Stimulated activated CD4-positive, alpha-beta T cell treated with anti-CD3 and anti-CD28 coated beads, TNF-alpha, amount 100 ng/mL, for 1 hour (primary cell): ENCODE measurements at regions not wholly inside any gene's neighbourhood (a gene's known extent, or its start where the extent isn't known, plus 50 kb on each side); places are given as distances from the start of the nearest gene placed in this dataset.

Source experiments
- DNase-seq, 3 donors: peaks; one replicate each; pipeline ENCODE4 v3.0.0-alpha.2; 2020; ENCODE audit warnings: low read depth in 3 of 3, low spot score in 1 of 3

DNA sequence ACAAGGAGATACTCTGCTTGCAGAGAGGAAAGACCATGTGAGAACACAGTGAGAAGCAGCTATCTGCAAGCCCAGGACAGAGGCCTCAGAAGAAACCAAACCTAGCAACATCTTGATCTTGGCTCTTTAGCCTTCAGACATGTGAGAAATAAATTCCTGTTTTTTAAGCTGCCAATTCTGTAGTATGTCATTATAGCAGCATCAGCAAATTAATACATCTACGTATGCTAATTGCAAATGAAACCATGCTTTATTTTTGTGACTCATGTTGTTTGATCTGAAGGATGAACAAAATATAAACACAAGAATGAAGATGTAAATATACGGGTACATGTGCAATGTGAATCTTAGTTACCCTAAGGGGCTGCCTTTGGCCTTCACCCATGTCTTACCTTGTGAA, 714.4 kb upstream of the ARPP21 start:
- no peak for DNase-seq

DNA sequence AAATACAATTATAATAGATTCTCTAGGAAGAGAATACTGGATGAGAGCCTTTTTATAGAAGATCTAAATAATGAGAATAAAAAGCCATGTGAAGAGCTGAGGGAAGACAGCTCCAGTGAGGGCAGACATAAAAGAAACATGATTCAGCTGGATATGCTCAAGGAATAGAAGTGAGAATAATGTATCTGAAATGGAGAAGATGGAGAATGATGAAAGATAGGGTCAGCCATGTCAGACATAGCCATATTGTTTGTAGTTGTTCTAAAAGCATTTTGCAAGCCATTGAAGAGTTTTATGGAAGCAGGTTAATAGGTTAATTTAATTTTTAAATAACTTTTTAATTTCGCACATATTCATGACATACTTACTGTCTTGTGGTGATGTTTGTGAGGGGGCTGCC, 713.5 kb upstream of the ARPP21 start:
- DNase-seq: no peak

DNA sequence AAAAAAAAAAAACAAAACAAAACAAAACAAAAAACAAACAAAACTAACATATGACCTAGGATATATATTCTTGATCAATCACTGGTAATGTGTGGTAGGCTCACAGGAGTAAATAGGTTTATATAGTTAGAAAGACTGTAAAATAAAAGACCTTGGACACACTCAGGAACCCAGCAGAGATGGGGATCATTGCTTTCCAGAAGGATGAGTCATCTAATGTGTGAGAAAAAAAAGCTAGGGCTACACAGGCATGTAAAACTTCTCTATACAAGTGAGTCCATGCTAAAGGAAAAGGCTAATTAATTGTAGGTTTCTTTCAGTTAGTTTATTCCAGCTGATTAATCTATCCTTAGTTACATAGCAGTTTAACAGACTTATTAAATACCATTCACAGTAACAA, 710.3 kb upstream of the ARPP21 start:
- DNase-seq: no peak

DNA sequence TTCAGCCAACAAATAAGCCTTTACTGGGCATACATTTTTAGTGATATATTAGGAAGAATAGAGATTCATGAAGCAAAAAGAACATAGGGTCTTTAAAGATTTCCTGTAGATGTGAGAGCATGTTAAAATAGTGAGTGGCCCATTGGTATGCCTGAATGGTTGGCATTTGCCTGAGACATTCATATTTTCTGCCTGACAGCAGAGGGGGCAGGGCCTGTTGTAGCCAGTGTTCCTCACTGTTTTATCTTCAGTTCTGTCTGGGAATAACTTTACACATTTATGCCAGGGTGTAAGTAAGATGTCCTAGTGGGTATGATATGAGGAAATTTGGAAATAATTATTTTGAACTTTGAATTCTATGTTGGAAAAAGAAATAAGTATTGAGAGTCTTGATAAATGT, 704.7 kb upstream of the ARPP21 start:
- no peak for DNase-seq

DNA sequence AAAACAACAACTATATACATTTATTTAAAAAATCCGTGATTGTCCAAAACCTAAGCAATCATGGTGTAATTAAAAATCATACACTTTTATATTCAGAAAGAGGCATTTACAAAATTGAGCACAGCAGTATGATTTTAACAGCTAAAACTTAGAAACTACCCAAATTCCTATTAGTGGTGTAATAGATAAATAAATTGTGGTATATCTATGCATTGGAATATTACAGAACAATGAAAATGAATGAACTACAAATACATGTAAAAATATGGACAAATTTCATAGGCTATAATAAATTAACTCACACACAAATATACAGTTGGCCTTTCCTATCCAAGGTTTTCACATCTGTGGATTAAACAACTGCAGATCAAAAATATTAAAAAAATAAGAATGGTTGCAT, 700.5 kb upstream of the ARPP21 start:
- no peak for DNase-seq

DNA sequence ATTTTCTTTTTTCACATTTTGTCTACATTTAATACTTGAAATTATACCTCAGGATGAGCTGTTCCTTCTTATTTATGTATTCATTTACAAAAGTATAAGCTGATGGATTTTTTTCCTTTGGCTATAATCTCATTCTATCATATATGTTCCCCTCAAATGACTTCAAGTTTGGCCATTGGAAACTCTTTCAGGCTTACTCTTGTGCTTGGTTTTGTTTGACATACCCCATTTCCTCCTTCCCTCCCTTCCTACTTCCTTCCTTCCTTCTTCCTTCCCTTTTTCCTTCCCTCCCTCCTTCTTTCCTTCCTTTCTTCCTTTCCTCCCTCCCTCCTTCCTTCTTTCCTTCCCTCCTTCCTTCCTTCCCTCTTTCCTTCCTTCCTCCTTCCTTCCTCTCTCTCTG, 697.1 kb upstream of the ARPP21 start:
- no peak for DNase-seq

DNA sequence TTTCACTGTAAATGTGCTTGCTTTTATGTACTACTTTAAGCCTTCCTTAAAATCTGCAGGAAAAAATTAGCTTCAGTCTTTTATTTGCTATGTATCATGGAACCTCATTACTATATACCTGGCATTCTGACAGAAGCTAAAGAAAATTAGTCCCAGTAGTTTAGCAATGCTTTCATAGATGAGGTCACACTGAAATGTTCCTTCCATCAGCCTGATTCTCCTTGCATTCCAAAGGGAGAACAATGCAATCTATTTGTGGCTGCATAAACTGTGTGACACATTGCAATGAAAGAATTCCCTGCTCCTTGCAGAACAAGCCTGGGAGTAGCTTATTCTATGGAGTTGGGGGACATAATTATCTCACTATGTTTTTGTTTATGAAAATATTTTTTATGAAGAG, 691.5 kb upstream of the ARPP21 start:
- DNase-seq: no peak

DNA sequence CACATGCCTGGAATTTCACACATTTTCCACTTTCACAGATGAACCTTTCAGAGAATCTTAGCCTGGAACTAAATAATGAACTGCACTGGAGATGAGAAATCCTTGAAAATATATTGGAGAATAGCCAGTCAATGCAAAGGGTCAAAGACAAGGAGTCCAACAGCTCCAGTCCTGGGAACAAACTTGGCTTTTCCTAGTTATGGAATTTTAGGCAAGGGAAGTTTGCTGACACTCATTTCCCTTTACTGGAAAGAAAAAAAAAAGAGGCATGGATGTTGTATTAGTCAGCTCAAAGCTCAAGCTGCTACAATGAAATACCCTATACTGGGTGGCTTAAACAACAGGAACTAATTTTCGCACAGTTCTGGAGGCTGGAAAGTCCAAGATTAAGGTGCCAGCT, 690.8 kb upstream of the ARPP21 start:
- DNase-seq: no peak

DNA sequence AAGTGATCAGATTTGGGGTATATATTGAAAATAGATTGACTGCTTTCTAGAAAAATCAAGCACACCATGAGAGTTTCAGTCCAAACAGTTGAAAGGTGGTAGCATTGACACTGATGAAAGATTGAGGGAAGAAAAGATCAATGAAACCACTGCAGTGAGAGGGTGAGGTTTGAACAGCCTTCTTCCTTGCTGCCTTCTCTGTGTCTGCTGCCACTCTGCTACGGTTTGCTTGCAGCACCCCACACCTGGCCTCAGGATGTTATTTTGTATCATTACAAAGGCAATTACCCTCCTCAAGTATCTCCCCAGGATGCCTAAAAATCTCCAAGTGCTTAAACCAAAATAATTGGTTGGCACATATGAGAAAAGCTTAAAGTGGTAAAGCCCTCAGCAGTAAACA, 683.6 kb upstream of the ARPP21 start:
- DNase-seq: no peak

DNA sequence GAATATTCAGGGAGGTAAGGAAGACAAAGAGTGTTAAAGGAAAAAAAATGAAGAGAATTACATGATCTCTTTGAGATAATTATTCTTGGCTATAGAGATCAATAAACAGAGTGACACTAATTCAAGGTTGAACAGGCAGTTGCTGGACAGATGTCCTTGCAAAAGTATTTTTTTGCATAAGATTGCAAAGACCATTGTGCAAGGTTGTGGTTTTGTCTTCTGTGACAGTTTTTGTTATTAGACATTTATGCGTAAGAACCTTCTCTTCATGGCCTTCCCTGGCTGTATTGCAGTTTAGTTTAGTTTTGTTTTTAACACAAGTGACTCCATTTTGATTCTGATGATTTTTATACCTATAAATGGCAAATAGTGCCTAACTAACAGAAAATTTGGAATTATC, 682.8 kb upstream of the ARPP21 start:
- DNase-seq: no peak

DNA sequence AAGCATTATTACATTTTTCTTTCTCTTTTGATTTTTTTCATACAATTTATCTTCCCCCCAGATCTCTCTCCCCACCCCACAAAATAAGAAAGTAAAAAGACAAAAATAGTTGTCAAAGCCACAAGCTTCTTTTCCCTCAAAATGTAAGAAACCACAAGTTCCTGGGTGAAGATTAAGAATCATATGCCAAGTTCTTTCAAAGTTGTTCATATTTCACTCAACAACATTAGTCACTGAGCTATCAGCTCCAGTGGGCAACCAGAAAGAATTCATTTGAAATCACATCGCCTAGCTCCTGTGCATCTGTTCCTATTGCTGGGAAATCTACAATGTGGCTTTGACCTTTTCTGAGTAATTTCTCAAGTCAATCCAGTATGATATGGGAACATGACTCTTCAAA, 681.6 kb upstream of the ARPP21 start:
- DNase-seq: no peak

DNA sequence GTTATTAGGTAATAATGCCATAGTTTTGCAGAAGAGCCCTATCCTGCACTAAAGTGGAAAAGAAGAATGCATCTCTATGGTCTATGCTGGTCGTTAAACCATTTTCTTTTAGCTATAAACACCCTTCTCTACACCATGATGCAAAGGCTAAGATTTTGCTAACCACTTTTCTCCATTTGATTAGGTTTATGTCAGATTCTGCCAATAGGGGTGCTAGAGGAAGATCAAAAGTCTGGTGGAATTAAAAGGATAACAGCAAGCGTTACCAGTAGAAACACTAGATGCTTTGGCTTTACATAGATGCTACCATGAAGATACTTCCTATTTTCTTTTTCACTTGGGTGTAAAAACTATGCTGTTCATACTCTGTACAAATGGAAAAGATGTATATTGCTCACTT, 669.8 kb upstream of the ARPP21 start:
- no peak for DNase-seq

DNA sequence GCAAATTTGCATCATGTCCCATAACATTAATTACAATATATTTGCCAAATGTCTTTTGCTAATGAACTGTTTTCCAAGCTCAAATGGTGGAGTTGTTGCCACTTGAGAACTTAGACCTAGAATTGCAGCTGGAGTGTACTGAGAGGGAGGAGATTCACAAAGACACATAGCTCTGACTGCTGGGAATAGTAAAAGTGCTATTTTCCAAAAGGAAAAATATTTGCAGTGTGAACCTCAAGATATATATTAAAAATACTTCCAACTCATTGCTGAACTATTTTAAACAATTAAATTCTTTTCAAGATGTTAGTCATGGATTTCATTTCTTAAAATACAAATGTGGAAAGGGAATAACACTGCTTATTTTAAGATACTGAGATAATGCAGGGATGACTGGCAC, 666.8 kb upstream of the ARPP21 start:
- DNase-seq: no peak

DNA sequence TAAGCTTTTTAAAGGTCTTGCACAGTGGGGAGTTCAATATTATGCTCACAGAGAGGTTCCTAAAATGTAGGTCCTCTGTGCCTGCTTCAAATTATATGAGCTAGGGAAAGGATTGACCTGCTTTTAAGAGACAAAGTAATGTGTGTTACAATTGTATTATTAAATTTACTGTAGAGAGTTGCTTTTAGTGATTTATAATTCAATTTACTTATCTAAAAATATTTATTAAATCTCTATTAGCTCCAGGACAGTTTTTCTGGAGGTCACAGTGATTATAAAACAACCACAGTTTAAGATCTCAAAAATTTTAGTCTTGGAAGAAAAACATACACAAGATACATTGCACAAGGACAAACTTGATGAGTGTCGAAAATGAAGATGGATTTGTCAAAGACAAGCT, 665.7 kb upstream of the ARPP21 start:
- no peak for DNase-seq

DNA sequence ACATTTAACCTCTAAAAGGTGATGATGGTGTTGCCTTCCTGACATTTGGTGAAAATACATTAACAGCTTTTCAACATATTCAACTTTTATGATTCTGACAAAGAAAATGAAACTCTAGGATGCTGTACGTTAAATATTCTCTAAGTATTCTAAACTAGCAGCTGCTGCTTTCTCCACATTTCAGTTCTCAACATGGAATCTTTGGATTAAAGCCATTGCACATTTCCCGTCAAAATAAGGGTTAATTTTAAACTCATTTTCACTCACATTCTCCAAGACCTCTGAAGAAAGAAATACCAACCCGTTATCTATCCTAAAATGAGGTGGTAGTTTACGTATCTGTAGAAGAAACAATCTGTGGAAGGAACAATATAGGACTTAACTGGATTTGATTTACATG, 655.7 kb upstream of the ARPP21 start:
- no peak for DNase-seq

DNA sequence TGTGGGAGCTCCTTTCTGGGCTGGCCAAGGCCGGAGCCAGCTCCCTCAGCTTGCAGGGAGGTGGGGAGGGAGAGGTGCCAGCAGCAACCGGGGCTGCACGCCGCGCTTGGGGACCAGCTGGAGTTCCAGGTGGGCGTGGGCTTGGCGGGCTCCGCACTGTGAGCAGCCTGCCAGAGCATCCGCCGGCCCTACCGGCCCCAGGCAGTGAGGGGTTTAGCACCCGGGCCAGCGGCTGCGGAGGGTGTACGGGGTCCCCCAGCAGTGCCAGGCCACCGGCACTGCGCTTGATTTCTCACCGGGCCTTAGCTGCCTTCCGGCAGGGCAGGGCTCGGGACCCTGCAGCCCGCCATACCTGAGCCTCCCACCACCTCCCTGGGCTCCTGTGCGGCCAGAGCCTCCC, 651.0 kb upstream of the ARPP21 start:
- no peak for DNase-seq

DNA sequence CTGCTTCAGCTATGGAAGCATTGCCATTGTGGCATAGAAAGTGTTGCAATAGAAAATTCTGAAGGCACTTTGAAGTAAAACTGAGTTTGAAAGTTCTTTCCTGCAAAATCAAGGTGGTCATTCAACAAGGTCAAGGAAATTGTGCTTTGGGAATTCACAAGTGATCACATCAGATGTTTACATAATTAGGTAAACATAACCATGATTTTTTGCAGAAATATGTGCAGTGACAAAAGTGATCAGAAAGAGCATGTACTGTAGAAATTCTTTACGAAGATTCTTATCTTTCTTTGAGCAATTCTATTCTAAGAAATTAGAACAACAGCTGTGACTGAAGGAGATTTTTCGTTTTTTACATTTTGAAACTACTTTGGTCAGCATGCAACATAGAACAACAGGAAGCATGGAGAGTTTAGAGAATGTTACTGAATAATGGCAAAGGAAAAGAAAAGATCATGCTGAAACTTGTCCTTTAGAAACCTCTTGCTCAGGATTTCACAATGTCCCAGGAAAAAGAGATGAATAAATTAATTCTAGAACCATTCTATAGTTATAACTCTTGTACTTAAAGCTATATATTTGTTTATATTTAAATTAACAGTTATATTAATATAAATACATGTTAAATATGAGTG, 643.4 kb upstream of the ARPP21 start:
- DNase-seq: no peak

DNA sequence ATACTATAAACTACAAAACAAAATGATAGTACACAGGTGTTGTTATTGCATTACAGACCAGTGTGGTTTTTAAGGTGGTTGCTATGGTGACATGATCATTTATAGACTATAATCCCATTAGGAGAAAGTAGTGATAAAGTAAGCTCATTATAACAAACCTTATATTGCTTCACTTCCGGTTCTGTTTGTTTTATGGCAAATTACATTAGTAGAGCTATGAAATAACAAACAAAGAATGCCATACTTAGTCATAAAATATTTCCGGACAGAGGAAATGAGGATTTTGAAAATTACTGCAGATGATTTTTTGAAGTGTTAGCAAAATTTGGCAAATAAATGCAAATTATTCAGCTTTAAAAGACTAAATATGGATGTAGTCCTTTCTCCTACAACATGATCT, 640.4 kb upstream of the ARPP21 start:
- DNase-seq: no peak

DNA sequence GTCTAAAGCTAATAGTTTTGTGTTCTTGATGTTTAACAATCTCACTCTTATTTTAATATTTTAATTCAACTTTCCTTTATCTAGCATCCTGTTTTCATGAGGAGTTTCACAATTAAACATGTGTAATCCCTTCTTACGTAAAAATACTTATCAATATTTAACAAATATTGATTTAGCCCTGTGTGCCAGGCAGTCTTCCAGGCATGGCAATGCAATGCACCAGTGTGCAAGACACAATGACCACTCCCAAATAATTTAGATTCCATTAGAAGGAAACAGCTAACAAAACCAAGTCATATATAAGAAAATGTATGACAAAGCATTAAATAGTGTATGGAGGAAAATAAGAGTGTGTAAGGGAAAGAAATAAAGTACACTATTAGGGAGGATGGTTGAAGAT, 627.1 kb upstream of the ARPP21 start:
- DNase-seq: no peak

DNA sequence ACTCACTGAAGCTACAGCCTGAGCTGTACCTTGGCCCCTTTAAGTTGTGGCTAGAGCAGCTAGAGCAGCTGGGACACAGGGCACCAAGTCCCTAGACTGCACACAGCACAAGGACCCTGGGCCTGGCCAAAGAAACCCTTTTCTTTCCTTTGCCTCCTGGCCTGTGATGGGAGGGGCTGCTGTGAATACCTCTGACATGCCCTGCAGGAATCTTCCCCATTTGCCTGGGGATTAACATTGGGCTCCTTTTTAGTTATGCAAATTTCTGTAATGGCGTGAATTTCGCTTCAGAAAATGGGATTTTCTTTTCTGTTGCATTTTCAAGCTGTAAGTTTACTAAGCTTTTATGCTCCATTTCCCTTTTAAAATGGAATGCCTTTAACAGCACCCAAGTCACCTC, 611.2 kb upstream of the ARPP21 start:
- no peak for DNase-seq

DNA sequence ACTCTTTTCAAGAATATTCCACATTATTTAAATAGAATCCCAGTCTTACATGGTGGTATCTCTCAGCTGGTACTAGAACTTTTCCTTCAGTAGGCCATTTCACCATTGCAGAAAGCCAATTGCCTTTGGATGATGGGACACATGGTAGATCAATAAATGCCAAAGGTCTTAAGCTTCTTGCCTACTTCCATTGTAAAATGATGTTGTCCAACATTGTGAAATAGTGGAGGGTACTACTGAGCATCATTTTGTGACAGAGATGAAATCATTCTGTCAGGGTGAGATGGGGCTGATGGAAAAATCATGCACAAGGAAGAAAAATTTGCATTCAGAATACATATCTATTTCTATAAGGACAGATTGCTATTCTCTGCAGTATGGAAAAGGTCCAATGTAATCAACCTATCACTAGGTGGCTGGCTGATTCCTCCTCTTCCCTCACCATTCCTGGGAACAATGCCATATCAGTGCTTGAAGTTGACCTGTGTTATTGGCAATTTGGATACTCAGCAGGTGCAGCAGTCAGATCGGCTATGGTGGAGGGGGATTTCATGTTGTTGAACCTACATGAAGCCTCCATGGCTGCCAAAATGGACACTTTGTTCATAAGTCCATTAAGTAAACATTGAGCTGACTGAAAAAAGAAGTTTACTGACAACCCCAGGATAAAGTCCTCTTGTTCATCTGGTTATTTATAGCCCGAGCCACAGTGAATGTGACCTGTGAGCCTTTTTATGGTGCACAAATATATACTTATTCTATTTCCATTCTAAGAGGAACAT, 596.9 kb upstream of the ARPP21 start:
- no peak for DNase-seq

DNA sequence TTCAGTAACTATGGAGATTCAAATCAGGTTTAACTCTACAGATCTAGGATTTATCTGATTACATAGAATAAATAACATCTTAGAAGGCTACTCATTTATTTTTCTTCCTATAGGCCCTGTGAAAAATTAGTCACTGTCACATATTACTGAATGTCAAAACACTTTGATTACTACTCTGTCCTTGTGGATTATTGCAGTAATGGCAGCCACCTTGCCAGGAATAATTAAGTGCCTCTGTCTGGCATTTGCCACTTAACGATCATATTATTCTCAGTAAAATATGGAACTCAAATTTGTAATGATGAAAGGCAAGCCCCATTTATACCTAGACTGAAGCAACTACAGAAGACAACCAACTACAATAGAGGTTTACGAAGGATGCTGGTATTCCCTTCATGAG, 596.3 kb upstream of the ARPP21 start:
- DNase-seq: no peak

DNA sequence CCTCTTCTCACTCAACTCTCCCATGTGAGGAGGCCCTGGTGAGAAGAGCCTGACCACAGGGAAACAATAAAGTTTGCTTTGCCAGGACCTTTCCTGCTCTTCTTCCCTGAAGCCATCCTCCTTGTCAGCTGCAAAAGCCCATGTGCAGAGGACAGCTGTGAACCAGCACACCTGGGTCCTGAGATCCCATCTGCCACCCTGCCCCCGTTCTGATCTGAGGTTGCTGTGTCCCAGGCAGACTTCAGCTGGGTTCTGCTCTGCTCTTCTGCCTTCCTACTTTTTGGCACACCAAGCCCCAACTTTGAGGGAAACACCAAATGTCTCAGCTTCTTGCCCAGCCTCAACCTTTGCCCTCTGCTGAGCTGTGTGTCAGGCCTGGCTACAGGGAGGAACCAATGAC, 595.1 kb upstream of the ARPP21 start:
- DNase-seq: no peak
